ENCODE measurements at regions not wholly inside any gene's neighbourhood (a gene's known extent, or its start where the extent isn't known, plus 50 kb on each side); places are given as distances from the start of the nearest gene placed in this dataset.
"Not testable (repeated sequence)": the region's sequence is repeated elsewhere in the genome, so short reads cannot be mapped to it uniquely, and the experiment has no call there.

GRCh38 chr4:79213702-79214101 is 112.2 kb downstream of the NAA11 start:
- DNase-seq: no peak

- DNase-seq: no peak
Measured at GRCh38 chr4:79213010-79213409, 112.9 kb downstream of the NAA11 start.

- no peak for DNase-seq
Measured at GRCh38 chr4:79212311-79212710, 113.5 kb downstream of the NAA11 start.

GRCh38 chr4:79211490-79211889 is 114.4 kb downstream of the NAA11 start:
- no peak for DNase-seq

GRCh38 chr4:79210636-79211049 is 115.2 kb downstream of the NAA11 start:
- DNase-seq: no peak

- DNase-seq: no peak
Measured at GRCh38 chr4:79209822-79210635, 115.8 kb downstream of the NAA11 start.

GRCh38 chr4:79209081-79209480 is 116.8 kb downstream of the NAA11 start:
- no peak for DNase-seq

- DNase-seq: no peak
Measured at GRCh38 chr4:79207281-79207680, 118.6 kb downstream of the NAA11 start.

- DNase-seq: no peak
Measured at GRCh38 chr4:79206660-79207059, 119.2 kb downstream of the NAA11 start.

- no peak for DNase-seq
Measured at GRCh38 chr4:79205121-79205520, 120.7 kb downstream of the NAA11 start.

- no peak for DNase-seq
Measured at GRCh38 chr4:79201971-79202370, 123.9 kb downstream of the NAA11 start.

GRCh38 chr4:79199743-79200142 is 126.1 kb downstream of the NAA11 start:
- no peak for DNase-seq

GRCh38 chr4:79198951-79199587 is 126.8 kb downstream of the NAA11 start:
- no peak for DNase-seq

GRCh38 chr4:79197275-79198009 is 128.4 kb downstream of the NAA11 start:
- DNase-seq: no peak

- not testable (repeated sequence) for DNase-seq
Measured at GRCh38 chr4:79191292-79191691, 134.6 kb downstream of the NAA11 start.

- DNase-seq: no peak
Measured at GRCh38 chr4:79185526-79186045, 140.3 kb downstream of the NAA11 start.

- no peak for DNase-seq
Measured at GRCh38 chr4:79184476-79184875, 141.4 kb downstream of the NAA11 start.

- no peak for DNase-seq
Measured at GRCh38 chr4:79182209-79182608, 143.7 kb downstream of the NAA11 start.

- no peak for DNase-seq
Measured at GRCh38 chr4:79181190-79181589, 144.7 kb downstream of the NAA11 start.

GRCh38 chr4:79178760-79179159 is 147.1 kb downstream of the NAA11 start:
- DNase-seq: no peak

GRCh38 chr4:79177388-79177787 is 148.5 kb downstream of the NAA11 start:
- DNase-seq: no peak

GRCh38 chr4:79176351-79176750 is 149.5 kb downstream of the NAA11 start:
- no peak for DNase-seq

- DNase-seq: no peak
Measured at GRCh38 chr4:79175716-79176115, 150.1 kb downstream of the NAA11 start.

Data from activated effector memory CD4-positive, alpha-beta T cell treated with anti-CD3 and anti-CD28 coated beads, Interleukin-2, amount 50 U/mL, for 16 hours (primary cell).